ENCODE measurements at regions not wholly inside any gene's neighbourhood (a gene's known extent, or its start where the extent isn't known, plus 50 kb on each side); places are given as distances from the start of the nearest gene placed in this dataset.

GRCh38 chr5:158397278-158397677 is 538.3 kb upstream of the CLINT1 start:
- Histone ChIP-seq H3K4me3 (no peak overlapping the region), H3K9me3 (no peaks in the 10 kb centered on the region), H3K36me3 (no peaks in the 10 kb centered on the region), H3K27ac (no peak overlapping the region), H3K27me3 (replicated peaks; ENCODE audit: insufficient read depth) (no peaks in the 10 kb centered on the region), H3K4me1 (ENCODE audit: control insufficient read depth in 1 of 2, low read depth in 2 of 2) (no peaks in the 10 kb centered on the region)
- DNase-seq (ENCODE audit: low spot score) (no peak), ATAC-seq (ENCODE audit: insufficient number of reproducible peaks, low FRiP score, low read depth) (no peak)
- no peak for TF ChIP-seq CTCF (IDR thresholded peaks at IDR 0.05)

- ATAC-seq (ENCODE audit: insufficient number of reproducible peaks, low FRiP score, low read depth) (no peak), DNase-seq (ENCODE audit: low spot score) (no peak)
- H3K4me1 ChIP-seq (ENCODE audit: control insufficient read depth in 1 of 2, low read depth in 2 of 2): no peaks in the 10 kb centered on the region
- H3K36me3 ChIP-seq: no peaks in the 10 kb centered on the region
- H3K27me3 ChIP-seq (replicated peaks; ENCODE audit: insufficient read depth): no peaks in the 10 kb centered on the region
- no peaks in the 10 kb centered on the region for H3K9me3 ChIP-seq
- no peak for TF ChIP-seq CTCF (IDR thresholded peaks at IDR 0.05)
- H3K27ac ChIP-seq: no peak overlapping the region
- no peak overlapping the region for H3K4me3 ChIP-seq
These were observed 535.2 kb upstream of the CLINT1 start for GRCh38 chr5:158394102-158394501.

GRCh38 chr5:158393457-158393856 is 534.5 kb upstream of the CLINT1 start:
- DNase-seq (ENCODE audit: low spot score) (no peak), ATAC-seq (ENCODE audit: insufficient number of reproducible peaks, low FRiP score, low read depth) (no peak)
- Histone ChIP-seq H3K27ac (no peak overlapping the region), H3K27me3 (replicated peaks; ENCODE audit: insufficient read depth) (no peaks in the 10 kb centered on the region), H3K9me3 (no peaks in the 10 kb centered on the region), H3K36me3 (no peaks in the 10 kb centered on the region), H3K4me1 (ENCODE audit: control insufficient read depth in 1 of 2, low read depth in 2 of 2) (no peaks in the 10 kb centered on the region), H3K4me3 (no peak overlapping the region)
- TF ChIP-seq CTCF (IDR thresholded peaks at IDR 0.05): no peak

- H3K27me3 ChIP-seq (replicated peaks; ENCODE audit: insufficient read depth): no peaks in the 10 kb centered on the region
- ATAC-seq (ENCODE audit: insufficient number of reproducible peaks, low FRiP score, low read depth) (no peak), DNase-seq (ENCODE audit: low spot score) (no peak)
- H3K36me3 ChIP-seq: no peaks in the 10 kb centered on the region
- no peak for TF ChIP-seq CTCF (IDR thresholded peaks at IDR 0.05)
- H3K9me3 ChIP-seq: no peaks in the 10 kb centered on the region
- no peaks in the 10 kb centered on the region for H3K4me1 ChIP-seq (ENCODE audit: control insufficient read depth in 1 of 2, low read depth in 2 of 2)
- no peak overlapping the region for H3K4me3 ChIP-seq
- no peak overlapping the region for H3K27ac ChIP-seq
These were observed 533.8 kb upstream of the CLINT1 start for GRCh38 chr5:158392753-158393152.

GRCh38 chr5:158390577-158390976 is 531.6 kb upstream of the CLINT1 start:
- H3K4me3 ChIP-seq: no peak overlapping the region
- no peak for ATAC-seq (ENCODE audit: insufficient number of reproducible peaks, low FRiP score, low read depth)
- H3K27ac ChIP-seq: no peak overlapping the region
- peaks cover 0 to 1% of the 10 kb centered on the region in 2 donors for H3K4me1 ChIP-seq (ENCODE audit: control insufficient read depth in 1 of 2, low read depth in 2 of 2)
- no peak for TF ChIP-seq CTCF (IDR thresholded peaks at IDR 0.05)
- H3K27me3 ChIP-seq (replicated peaks; ENCODE audit: insufficient read depth): no peaks in the 10 kb centered on the region
- no peaks in the 10 kb centered on the region for H3K9me3 ChIP-seq
- no peak for DNase-seq (ENCODE audit: low spot score)
- no peaks in the 10 kb centered on the region for H3K36me3 ChIP-seq
